GM10248 (cell line): ENCODE measurements at regions not wholly inside any gene's neighbourhood (a gene's known extent, or its start where the extent isn't known, plus 50 kb on each side); places are given as distances from the start of the nearest gene placed in this dataset.

Experiments
- CTCF ChIA-PET: fragments of 300-600 bp; sonication (Branson Sonifier 250); formaldehyde crosslinking; extraction: SDS; loops from one replicate; lab custom pipeline; 2021; ENCODE audit warnings: antibody characterized with exemption; lab: Yijun Ruan, JAX
- POLR2A ChIA-PET: fragments of 350-650 bp; sonication (Branson Sonifier 250); formaldehyde crosslinking; extraction: SDS; loops from one replicate; lab custom pipeline; 2020; ENCODE audit warnings: antibody characterized with exemption; lab: Yijun Ruan, JAX
- DNase-seq: peaks from one replicate; pipeline ENCODE4 v3.0.0; 2012; ENCODE audit errors: extremely low spot score
- CTCF ChIP-seq: IDR thresholded peaks from 2 replicates; pipeline ENCODE4 v1.5.1; 2012; ENCODE audit warnings: mild to moderate bottlenecking, low read depth; ENCODE audit errors: extremely low read depth, missing control alignments, control extremely low read depth

- CTCF ChIA-PET, result no interaction called here
- DNase-seq, result no peak
- TF ChIP-seq CTCF, result no peak
- POLR2A ChIA-PET, result no interaction called here
Observed at GRCh38 chr12:17076811-17077210, 470.8 kb upstream of the LMO3 start.

GRCh38 chr12:17076028-17076744 is 470.2 kb upstream of the LMO3 start:
- CTCF ChIA-PET, result no interaction called here
- no peak for DNase-seq
- POLR2A ChIA-PET, result no interaction called here
- no peak for TF ChIP-seq CTCF

GRCh38 chr12:17064834-17065233 is 458.9 kb upstream of the LMO3 start:
- DNase-seq, result no peak
- POLR2A ChIA-PET, result no interaction called here
- no peak for TF ChIP-seq CTCF
- CTCF ChIA-PET, result no interaction called here

GRCh38 chr12:17062267-17063036 is 456.5 kb upstream of the LMO3 start:
- ChIA-PET CTCF (no interaction called here), POLR2A (no interaction called here)
- DNase-seq, result no peak
- TF ChIP-seq CTCF, result no peak

- DNase-seq, result no peak
- ChIA-PET POLR2A (no interaction called here), CTCF (no interaction called here)
- TF ChIP-seq CTCF, result no peak
Observed at GRCh38 chr12:17060260-17060659, 454.3 kb upstream of the LMO3 start.

GRCh38 chr12:17056546-17056945 is 450.6 kb upstream of the LMO3 start:
- ChIA-PET CTCF (no interaction called here), POLR2A (no interaction called here)
- no peak for TF ChIP-seq CTCF
- no peak for DNase-seq
